ENCODE measurements at regions not wholly inside any gene's neighbourhood (a gene's known extent, or its start where the extent isn't known, plus 50 kb on each side); places are given as distances from the start of the nearest gene placed in this dataset.

GRCh38 chr19:33963514-33963913, 166.8 kb downstream of the KCTD15 start:
- Histone ChIP-seq H4K91ac (ENCODE audit: low read depth, low read length, poor library complexity) (no peak overlapping the region), H3K36me3 (replicated peaks in 1 of 2; ENCODE audit: control insufficient read depth in 2 of 2, insufficient read depth in 2 of 2, low read length in 2 of 2) (no peaks in the 10 kb centered on the region), H3K4me1 (ENCODE audit: control insufficient read depth in 2 of 2, insufficient read depth in 1 of 2, low read depth in 1 of 2, low read length in 2 of 2) (no peaks in the 10 kb centered on the region), H2BK12ac (ENCODE audit: low read length) (no peak overlapping the region), H3K4me2 (ENCODE audit: insufficient read depth, low read length, poor library complexity, severe bottlenecking) (no peak overlapping the region), H2AK5ac (ENCODE audit: low read depth, low read length) (no peak overlapping the region), H3K79me1 (ENCODE audit: low read depth, low read length) (no peaks in the 10 kb centered on the region), H3K27me3 (ENCODE audit: control insufficient read depth in 3 of 3, insufficient read depth in 3 of 3, low read depth in 1 of 3, low read length in 3 of 3) (no peaks in the 10 kb centered on the region), H2BK5ac (ENCODE audit: low read length) (no peak overlapping the region), H2BK15ac (ENCODE audit: low read length) (no peak overlapping the region), H3K27ac (replicated peaks; ENCODE audit: low read length) (no peak overlapping the region), H3K4me3 (ENCODE audit: low read length in 2 of 2) (no peak overlapping the region), H2AFZ (ENCODE audit: low read length) (no peak overlapping the region), H4K8ac (ENCODE audit: low read depth, low read length) (no peak overlapping the region), H3K9ac (ENCODE audit: low read depth, low read length, poor library complexity) (no peak overlapping the region), H3K23ac (ENCODE audit: low read depth, low read length, poor library complexity) (no peak overlapping the region), H3K18ac (ENCODE audit: low read length) (no peak overlapping the region), H3K14ac (ENCODE audit: low read length) (no peak overlapping the region), H3K4ac (ENCODE audit: low read length) (no peak overlapping the region), H2BK120ac (ENCODE audit: low read depth, low read length) (no peak overlapping the region), H3K9me3 (replicated peaks in 1 of 2; ENCODE audit: control insufficient read depth in 2 of 2, insufficient read depth in 1 of 2, low read depth in 1 of 2, low read length in 2 of 2) (peaks cover 0 to 2% of the 10 kb centered on the region in 2 donors)
- no peak for DNase-seq (ENCODE audit: low spot score)
- no CpG with 5 or more reads among the region's 7 CpGs for WGBS, 2 donors (ENCODE audit: extremely low coverage in 2 of 2, insufficient read length in 2 of 2, insufficient replicate concordance in 1 of 2)

GRCh38 chr19:33971073-33971472, 174.4 kb downstream of the KCTD15 start:
- no peak overlapping the region for H3K14ac ChIP-seq (ENCODE audit: low read length)
- no peak overlapping the region for H3K4me3 ChIP-seq (ENCODE audit: low read length in 2 of 2)
- no peaks in the 10 kb centered on the region for H3K4me1 ChIP-seq (ENCODE audit: control insufficient read depth in 2 of 2, insufficient read depth in 1 of 2, low read depth in 1 of 2, low read length in 2 of 2)
- H3K4me2 ChIP-seq (ENCODE audit: insufficient read depth, low read length, poor library complexity, severe bottlenecking), result no peak overlapping the region
- no peak overlapping the region for H2BK15ac ChIP-seq (ENCODE audit: low read length)
- H3K79me1 ChIP-seq (ENCODE audit: low read depth, low read length), result no peaks in the 10 kb centered on the region
- H3K4ac ChIP-seq (ENCODE audit: low read length), result no peak overlapping the region
- no peak overlapping the region for H4K8ac ChIP-seq (ENCODE audit: low read depth, low read length)
- H3K9me3 ChIP-seq (replicated peaks in 1 of 2; ENCODE audit: control insufficient read depth in 2 of 2, insufficient read depth in 1 of 2, low read depth in 1 of 2, low read length in 2 of 2), result peaks cover 0 to 3% of the 10 kb centered on the region in 2 donors
- no peaks in the 10 kb centered on the region for H3K27me3 ChIP-seq (ENCODE audit: control insufficient read depth in 3 of 3, insufficient read depth in 3 of 3, low read depth in 1 of 3, low read length in 3 of 3)
- H2AFZ ChIP-seq (ENCODE audit: low read length), result no peak overlapping the region
- no peaks in the 10 kb centered on the region for H3K36me3 ChIP-seq (replicated peaks in 1 of 2; ENCODE audit: control insufficient read depth in 2 of 2, insufficient read depth in 2 of 2, low read length in 2 of 2)
- H4K91ac ChIP-seq (ENCODE audit: low read depth, low read length, poor library complexity), result no peak overlapping the region
- H3K9ac ChIP-seq (ENCODE audit: low read depth, low read length, poor library complexity), result no peak overlapping the region
- no peak overlapping the region for H2BK120ac ChIP-seq (ENCODE audit: low read depth, low read length)
- H2AK5ac ChIP-seq (ENCODE audit: low read depth, low read length), result no peak overlapping the region
- no peak overlapping the region for H3K23ac ChIP-seq (ENCODE audit: low read depth, low read length, poor library complexity)
- no peak overlapping the region for H3K27ac ChIP-seq (replicated peaks; ENCODE audit: low read length)
- H2BK5ac ChIP-seq (ENCODE audit: low read length), result no peak overlapping the region
- no peak overlapping the region for H3K18ac ChIP-seq (ENCODE audit: low read length)
- WGBS, 2 donors (ENCODE audit: extremely low coverage in 2 of 2, insufficient read length in 2 of 2, insufficient replicate concordance in 1 of 2), result no CpG with 5 or more reads among the region's 1 CpG
- DNase-seq (ENCODE audit: low spot score), result no peak
- H2BK12ac ChIP-seq (ENCODE audit: low read length), result no peak overlapping the region

- Histone ChIP-seq H3K9ac (ENCODE audit: low read depth, low read length, poor library complexity) (no peak overlapping the region), H4K8ac (ENCODE audit: low read depth, low read length) (no peak overlapping the region), H3K4me3 (ENCODE audit: low read length in 2 of 2) (no peak overlapping the region), H4K91ac (ENCODE audit: low read depth, low read length, poor library complexity) (no peak overlapping the region), H3K4me2 (ENCODE audit: insufficient read depth, low read length, poor library complexity, severe bottlenecking) (no peak overlapping the region), H3K79me1 (ENCODE audit: low read depth, low read length) (no peaks in the 10 kb centered on the region), H3K9me3 (replicated peaks in 1 of 2; ENCODE audit: control insufficient read depth in 2 of 2, insufficient read depth in 1 of 2, low read depth in 1 of 2, low read length in 2 of 2) (peaks cover 0 to 2% of the 10 kb centered on the region in 2 donors), H2BK15ac (ENCODE audit: low read length) (no peak overlapping the region), H2BK12ac (ENCODE audit: low read length) (no peak overlapping the region), H3K14ac (ENCODE audit: low read length) (no peak overlapping the region), H2AFZ (ENCODE audit: low read length) (no peak overlapping the region), H3K27me3 (ENCODE audit: control insufficient read depth in 3 of 3, insufficient read depth in 3 of 3, low read depth in 1 of 3, low read length in 3 of 3) (no peaks in the 10 kb centered on the region), H3K23ac (ENCODE audit: low read depth, low read length, poor library complexity) (no peak overlapping the region), H3K4me1 (ENCODE audit: control insufficient read depth in 2 of 2, insufficient read depth in 1 of 2, low read depth in 1 of 2, low read length in 2 of 2) (no peaks in the 10 kb centered on the region), H3K27ac (replicated peaks; ENCODE audit: low read length) (no peak overlapping the region), H3K36me3 (replicated peaks in 1 of 2; ENCODE audit: control insufficient read depth in 2 of 2, insufficient read depth in 2 of 2, low read length in 2 of 2) (no peaks in the 10 kb centered on the region), H2AK5ac (ENCODE audit: low read depth, low read length) (no peak overlapping the region), H2BK5ac (ENCODE audit: low read length) (no peak overlapping the region), H3K4ac (ENCODE audit: low read length) (no peak overlapping the region), H3K18ac (ENCODE audit: low read length) (no peak overlapping the region), H2BK120ac (ENCODE audit: low read depth, low read length) (no peak overlapping the region)
- no peak for DNase-seq (ENCODE audit: low spot score)
- WGBS, 2 donors (ENCODE audit: extremely low coverage in 2 of 2, insufficient read length in 2 of 2, insufficient replicate concordance in 1 of 2), result no CpG with 5 or more reads among the region's 4 CpGs
These were observed 181.4 kb downstream of the KCTD15 start for GRCh38 chr19:33977756-33978685.

GRCh38 chr19:33982706-33983105, 186.0 kb downstream of the KCTD15 start:
- DNase-seq (ENCODE audit: low spot score), result no peak

More at GRCh38 chr19:33982706-33983105, 186.0 kb downstream of the KCTD15 start:
- Histone ChIP-seq H3K4me2 (ENCODE audit: insufficient read depth, low read length, poor library complexity, severe bottlenecking) (no peak overlapping the region), H3K9ac (ENCODE audit: low read depth, low read length, poor library complexity) (no peak overlapping the region), H4K8ac (ENCODE audit: low read depth, low read length) (no peak overlapping the region), H4K91ac (ENCODE audit: low read depth, low read length, poor library complexity) (no peak overlapping the region), H3K27me3 (ENCODE audit: control insufficient read depth in 3 of 3, insufficient read depth in 3 of 3, low read depth in 1 of 3, low read length in 3 of 3) (no peaks in the 10 kb centered on the region), H3K79me1 (ENCODE audit: low read depth, low read length) (no peaks in the 10 kb centered on the region), H3K4me1 (ENCODE audit: control insufficient read depth in 2 of 2, insufficient read depth in 1 of 2, low read depth in 1 of 2, low read length in 2 of 2) (no peaks in the 10 kb centered on the region), H3K4me3 (ENCODE audit: low read length in 2 of 2) (no peak overlapping the region), H2BK15ac (ENCODE audit: low read length) (no peak overlapping the region), H3K9me3 (replicated peaks in 1 of 2; ENCODE audit: control insufficient read depth in 2 of 2, insufficient read depth in 1 of 2, low read depth in 1 of 2, low read length in 2 of 2) (peaks cover 0 to 4% of the 10 kb centered on the region in 2 donors), H3K18ac (ENCODE audit: low read length) (no peak overlapping the region), H2AK5ac (ENCODE audit: low read depth, low read length) (no peak overlapping the region), H3K23ac (ENCODE audit: low read depth, low read length, poor library complexity) (no peak overlapping the region), H3K36me3 (replicated peaks in 1 of 2; ENCODE audit: control insufficient read depth in 2 of 2, insufficient read depth in 2 of 2, low read length in 2 of 2) (no peaks in the 10 kb centered on the region), H2BK120ac (ENCODE audit: low read depth, low read length) (no peak overlapping the region), H3K4ac (ENCODE audit: low read length) (no peak overlapping the region), H2AFZ (ENCODE audit: low read length) (no peak overlapping the region), H2BK12ac (ENCODE audit: low read length) (no peak overlapping the region), H3K27ac (replicated peaks; ENCODE audit: low read length) (no peak overlapping the region), H3K14ac (ENCODE audit: low read length) (no peak overlapping the region), H2BK5ac (ENCODE audit: low read length) (no peak overlapping the region)
